ENCODE measurements at regions not wholly inside any gene's neighbourhood (a gene's known extent, or its start where the extent isn't known, plus 50 kb on each side); places are given as distances from the start of the nearest gene placed in this dataset.

DNA sequence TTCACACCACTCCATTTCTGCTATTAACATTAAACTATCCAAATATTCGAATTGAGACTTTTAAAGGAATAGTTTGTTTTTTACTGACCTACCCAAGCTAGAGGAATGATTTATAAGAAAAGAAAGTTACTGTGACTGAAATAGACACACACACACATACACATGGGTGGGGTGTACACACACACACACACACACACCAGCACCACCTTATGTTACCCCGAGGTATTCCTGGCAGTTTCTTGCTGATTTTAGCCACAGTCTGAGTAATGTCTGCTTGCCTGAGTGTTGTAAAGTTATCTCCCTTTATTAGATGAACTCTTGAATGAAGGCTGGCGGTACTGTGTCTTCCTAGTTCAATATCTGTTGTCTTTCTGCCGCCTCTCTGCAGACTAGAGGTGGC is 91.3 kb upstream of the PRKG1 start:
- TF ChIP-seq, protein P1, sequence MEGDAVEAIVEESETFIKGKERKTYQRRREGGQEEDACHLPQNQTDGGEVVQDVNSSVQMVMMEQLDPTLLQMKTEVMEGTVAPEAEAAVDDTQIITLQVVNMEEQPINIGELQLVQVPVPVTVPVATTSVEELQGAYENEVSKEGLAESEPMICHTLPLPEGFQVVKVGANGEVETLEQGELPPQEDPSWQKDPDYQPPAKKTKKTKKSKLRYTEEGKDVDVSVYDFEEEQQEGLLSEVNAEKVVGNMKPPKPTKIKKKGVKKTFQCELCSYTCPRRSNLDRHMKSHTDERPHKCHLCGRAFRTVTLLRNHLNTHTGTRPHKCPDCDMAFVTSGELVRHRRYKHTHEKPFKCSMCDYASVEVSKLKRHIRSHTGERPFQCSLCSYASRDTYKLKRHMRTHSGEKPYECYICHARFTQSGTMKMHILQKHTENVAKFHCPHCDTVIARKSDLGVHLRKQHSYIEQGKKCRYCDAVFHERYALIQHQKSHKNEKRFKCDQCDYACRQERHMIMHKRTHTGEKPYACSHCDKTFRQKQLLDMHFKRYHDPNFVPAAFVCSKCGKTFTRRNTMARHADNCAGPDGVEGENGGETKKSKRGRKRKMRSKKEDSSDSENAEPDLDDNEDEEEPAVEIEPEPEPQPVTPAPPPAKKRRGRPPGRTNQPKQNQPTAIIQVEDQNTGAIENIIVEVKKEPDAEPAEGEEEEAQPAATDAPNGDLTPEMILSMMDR (IDR thresholded peaks at IDR 0.05), result no peak
- no peak for TF ChIP-seq POLR2A (IDR thresholded peaks at IDR 0.05)
- no peak for TF ChIP-seq POLR2AphosphoS5 (IDR thresholded peaks at IDR 0.05)
- no peak for TF ChIP-seq EP300 (IDR thresholded peaks at IDR 0.05; ENCODE audit: low read depth)
